ENCODE measurements at regions not wholly inside any gene's neighbourhood (a gene's known extent, or its start where the extent isn't known, plus 50 kb on each side); places are given as distances from the start of the nearest gene placed in this dataset.

DNA sequence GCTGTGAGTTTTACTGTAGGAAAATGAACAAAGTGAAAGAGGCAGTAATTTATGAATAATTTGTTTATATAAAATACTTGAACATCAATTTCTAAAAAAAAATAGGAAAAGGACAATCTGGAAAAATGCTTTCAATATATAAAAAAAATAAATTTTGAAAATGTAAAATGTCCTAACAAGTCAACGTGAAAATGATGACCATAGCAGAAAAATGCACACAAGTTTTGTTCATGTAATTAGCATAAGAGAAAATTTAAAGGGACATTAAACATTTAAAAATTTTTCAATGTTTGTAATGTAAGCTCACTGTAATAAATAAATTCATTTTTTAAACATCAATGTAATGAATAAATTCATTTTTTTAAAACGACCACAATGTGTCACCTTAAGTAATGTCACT, 214.8 kb upstream of the ATXN7L3B start:
- Histone ChIP-seq H3K4me2 (ENCODE audit: low read depth, low read length, poor library complexity, severe bottlenecking) (no peak overlapping the region), H2AFZ (ENCODE audit: low read length) (no peak overlapping the region), H3K79me2 (ENCODE audit: insufficient read depth, low read length) (no peaks in the 10 kb centered on the region), H3K4me1 (ENCODE audit: insufficient read depth, low read length, poor library complexity, severe bottlenecking) (no peaks in the 10 kb centered on the region), H3K4me3 (ENCODE audit: low read length, poor library complexity, severe bottlenecking) (no peak overlapping the region), H3F3A (ENCODE audit: low read depth) (no peaks in the 10 kb centered on the region), H3K36me3 (ENCODE audit: insufficient read depth, low read length) (no peaks in the 10 kb centered on the region), H3K9ac (ENCODE audit: low read depth, low read length, poor library complexity, severe bottlenecking) (no peak overlapping the region), H3K9me2 (replicated peaks; ENCODE audit: low read depth, low read length) (no peaks in the 10 kb centered on the region), H4K20me1 (ENCODE audit: insufficient read depth, low read length, poor library complexity, severe bottlenecking) (no peaks in the 10 kb centered on the region), H3K27me3 (ENCODE audit: insufficient read depth, low read length, poor library complexity, severe bottlenecking) (no peaks in the 10 kb centered on the region), H3K9me3 (ENCODE audit: insufficient read depth, low read depth, low read length) (no peaks in the 10 kb centered on the region)
- TF ChIP-seq EZH2phosphoT487 (IDR thresholded peaks at IDR 0.05; ENCODE audit: borderline replicate concordance) (no peak), CTCF (conservative IDR thresholded peaks at IDR 0.05; ENCODE audit: low read length) (no peak)

DNA sequence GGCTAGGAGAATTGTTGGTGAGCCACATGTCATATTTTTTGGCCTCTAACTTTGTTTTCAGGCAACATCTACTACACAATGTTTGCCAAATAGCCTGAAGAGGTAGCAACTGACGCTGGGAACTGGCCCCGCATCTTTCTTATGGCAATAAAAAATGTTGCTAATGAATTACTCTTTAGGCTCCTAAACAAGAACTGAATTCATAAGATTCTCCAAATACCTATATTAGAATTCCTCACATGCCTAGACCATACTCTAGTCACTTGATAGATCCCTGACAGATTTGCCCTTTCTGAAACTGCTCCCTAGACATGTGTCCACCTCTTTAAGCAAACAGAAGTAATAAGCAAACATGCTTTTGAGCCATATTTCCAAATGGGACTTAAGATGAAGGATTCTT, 209.0 kb upstream of the ATXN7L3B start:
- H3K36me3 ChIP-seq (ENCODE audit: insufficient read depth, low read length), result no peaks in the 10 kb centered on the region
- no peaks in the 10 kb centered on the region for H3K9me2 ChIP-seq (replicated peaks; ENCODE audit: low read depth, low read length)
- H3K4me1 ChIP-seq (ENCODE audit: insufficient read depth, low read length, poor library complexity, severe bottlenecking), result no peaks in the 10 kb centered on the region
- H3K9ac ChIP-seq (ENCODE audit: low read depth, low read length, poor library complexity, severe bottlenecking), result no peak overlapping the region
- TF ChIP-seq CTCF (conservative IDR thresholded peaks at IDR 0.05; ENCODE audit: low read length) (no peak), EZH2phosphoT487 (IDR thresholded peaks at IDR 0.05; ENCODE audit: borderline replicate concordance) (no peak)
- H4K20me1 ChIP-seq (ENCODE audit: insufficient read depth, low read length, poor library complexity, severe bottlenecking), result no peaks in the 10 kb centered on the region
- no peaks in the 10 kb centered on the region for H3K27me3 ChIP-seq (ENCODE audit: insufficient read depth, low read length, poor library complexity, severe bottlenecking)
- H3K79me2 ChIP-seq (ENCODE audit: insufficient read depth, low read length), result no peaks in the 10 kb centered on the region
- no peak overlapping the region for H2AFZ ChIP-seq (ENCODE audit: low read length)
- no peaks in the 10 kb centered on the region for H3F3A ChIP-seq (ENCODE audit: low read depth)
- no peaks in the 10 kb centered on the region for H3K9me3 ChIP-seq (ENCODE audit: insufficient read depth, low read depth, low read length)
- no peak overlapping the region for H3K4me3 ChIP-seq (ENCODE audit: low read length, poor library complexity, severe bottlenecking)
- H3K4me2 ChIP-seq (ENCODE audit: low read depth, low read length, poor library complexity, severe bottlenecking), result no peak overlapping the region

- H3F3A ChIP-seq (ENCODE audit: low read depth), result no peaks in the 10 kb centered on the region
- no peaks in the 10 kb centered on the region for H3K9me2 ChIP-seq (replicated peaks; ENCODE audit: low read depth, low read length)
- H3K4me3 ChIP-seq (ENCODE audit: low read length, poor library complexity, severe bottlenecking), result no peak overlapping the region
- H3K36me3 ChIP-seq (ENCODE audit: insufficient read depth, low read length), result no peaks in the 10 kb centered on the region
- no peak overlapping the region for H2AFZ ChIP-seq (ENCODE audit: low read length)
- H3K27me3 ChIP-seq (ENCODE audit: insufficient read depth, low read length, poor library complexity, severe bottlenecking), result no peaks in the 10 kb centered on the region
- H3K9me3 ChIP-seq (ENCODE audit: insufficient read depth, low read depth, low read length), result no peaks in the 10 kb centered on the region
- no peaks in the 10 kb centered on the region for H3K79me2 ChIP-seq (ENCODE audit: insufficient read depth, low read length)
- no peaks in the 10 kb centered on the region for H3K4me1 ChIP-seq (ENCODE audit: insufficient read depth, low read length, poor library complexity, severe bottlenecking)
- no peak overlapping the region for H3K9ac ChIP-seq (ENCODE audit: low read depth, low read length, poor library complexity, severe bottlenecking)
- H4K20me1 ChIP-seq (ENCODE audit: insufficient read depth, low read length, poor library complexity, severe bottlenecking), result no peaks in the 10 kb centered on the region
- no peak overlapping the region for H3K4me2 ChIP-seq (ENCODE audit: low read depth, low read length, poor library complexity, severe bottlenecking)
- TF ChIP-seq CTCF (conservative IDR thresholded peaks at IDR 0.05; ENCODE audit: low read length) (no peak), EZH2phosphoT487 (IDR thresholded peaks at IDR 0.05; ENCODE audit: borderline replicate concordance) (no peak)
Observed at GRCh38 chr12:74334780-74335179, 202.9 kb upstream of the ATXN7L3B start.

Data from Loucy (cell line).